Heart right ventricle (tissue), 16 donors: ENCODE measurements at regions not wholly inside any gene's neighbourhood (a gene's known extent, or its start where the extent isn't known, plus 50 kb on each side); places are given as distances from the start of the nearest gene placed in this dataset.

Experiments
- ATAC-seq, 8 donors: fragments of 200-7000 bp; cut with Tn5 transposase; one replicate each; pipeline ENCODE4 v1.9.1; 2020; ENCODE audit warnings: mild to moderate bottlenecking in 8 of 8, moderate library complexity in 8 of 8, moderate number of reproducible peaks in 1 of 8
- DNase-seq, 2 donors: peaks; one replicate each; pipeline ENCODE4 v3.0.0-alpha.2; 2020
- H3K27ac ChIP-seq, 10 donors: fragments of 200-600 bp; sonication (generic) in 2 of 10; one replicate each; pipeline versions ENCODE4 v1.5.0 to v1.8.0; 2020 to 2022; ENCODE audit warnings: mild to moderate bottlenecking in 3 of 10
- H3K27me3 ChIP-seq, 7 donors: fragments of 200-600 bp; one replicate each; pipeline ENCODE4 v1.8.0; 2021 to 2022; ENCODE audit warnings: mild to moderate bottlenecking in 2 of 7
- H3K36me3 ChIP-seq, 9 donors: fragments of 200-600 bp; sonication (generic) in 1 of 9; one replicate each; pipeline versions ENCODE4 v1.5.0 to v1.8.0; 2020 to 2022; ENCODE audit warnings: mild to moderate bottlenecking in 2 of 9
- H3K4me1 ChIP-seq, 9 donors: fragments of 200-600 bp; sonication (generic) in 1 of 9; one replicate each; pipeline versions ENCODE4 v1.5.0 to v1.8.0; 2020 to 2022; ENCODE audit warnings: mild to moderate bottlenecking in 4 of 9
- H3K4me3 ChIP-seq, 10 donors: fragments of 200-600 bp; sonication (generic) in 2 of 10; one replicate each; pipeline versions ENCODE4 v1.5.0 to v1.8.0; 2020 to 2022; ENCODE audit warnings: mild to moderate bottlenecking in 7 of 10, moderate library complexity in 2 of 10
- H3K9me3 ChIP-seq, 11 donors: fragments of 200-600 bp in 10 of 11; sonication (generic) in 2 of 11; one replicate each; pipeline versions ENCODE4 v1.5.0 to v1.8.0; 2013 to 2022; ENCODE audit warnings: mild to moderate bottlenecking in 2 of 11, control low read depth in 1 of 11, moderate library complexity in 1 of 11
- CTCF ChIP-seq, 9 donors: fragments of 200-600 bp; sonication (generic) in 2 of 9; IDR thresholded peaks; one replicate each; pipeline versions ENCODE4 v1.5.0 to v1.8.0; 2021 to 2022; ENCODE audit warnings: antibody characterized with exemption in 9 of 9, mild to moderate bottlenecking in 5 of 9, moderate library complexity in 1 of 9
- WGBS, 2 donors: extraction: QIAGEN DNeasy Blood & Tissue Kit; methylation state at CpG; one replicate each; pipeline ENCODE4 v1.1.7; 2013; ENCODE audit warnings: inconsistent platforms in 1 of 2; 5-methylcytosine and 5-hydroxymethylcytosine counted together
- intact Hi-C, 10 donors: fragments of 100-400 bp; cut with DNase I; formaldehyde crosslinking; loops; one replicate each; pipeline versions ENCODE4 v1.11.1 to v1.14.2; 2022
- donor health status: Arrhythmogenic right ventricular cardiomyopathy.
- donor health status: ischemic (EF 13 %, LVEDD 7.1; RV severe dilation, severe dysfunction).
- donor health status: healthy with polysubstance abuse.
- donor health status: DM: no; HTN: yes; CAD: no.
- donor health status: DM: no; HTN: no; CAD: no.
- donor health status: ischemic (EF 25% LVEDD 6.9; RV normal size, moderate dysfunction).
- donor health status: ischemic (EF 25% LVEDD 5.7; RV mildly dilated, moderate dysfunction).
- donor health status: healthy.
- donor health status: DM: yes; HTN: yes; CAD: no.
- donor health status: Ischemic cardiomyopathy.
- donor health status: ischemic (EF 35%, LVEDD 5.7; RV mildly dilated, moderate dysfunction).
- donor health status: nonischemic (EF 11% LVEDD 7.7; RV severe dilation, severe dysfunction).
- donor health status: DM: yes; HTN: yes; CAD: no.
- donor health status: PGD.
- donor health status: ischemic (EF 29% LVEDD 5.4; RV normal size, mild dysfunction).
- donor health status: nonischemic (EF 23%, LVEDD 6.1; RV moderate dilation, normal function).

DNA sequence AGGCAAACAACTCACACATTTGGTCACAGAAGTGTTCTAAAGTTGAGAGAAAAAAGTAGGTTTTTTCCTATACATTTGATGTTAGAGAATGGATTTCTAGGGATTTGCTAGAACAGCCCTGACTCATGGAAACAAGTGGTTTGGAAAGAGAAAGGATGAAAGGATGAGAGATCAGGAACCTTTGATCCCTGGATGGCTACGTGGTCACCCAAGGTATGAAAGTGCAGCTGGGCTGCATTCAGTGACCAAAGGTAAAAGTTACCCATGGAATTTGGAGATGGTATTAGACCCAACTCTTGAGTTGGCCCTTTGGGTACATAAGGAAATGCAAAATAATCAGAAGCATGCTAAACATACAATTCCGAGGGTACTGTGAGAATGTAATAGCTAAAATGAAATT, 61.3 kb upstream of the SPIN1 start:
- Histone ChIP-seq H3K27me3 (peaks cover 0 to 10% (median 0%) of the 10 kb centered on the region in 7 donors), H3K9me3 (no peaks in the 10 kb centered on the region), H3K4me1 (peaks cover 0 to 14% (median 0%) of the 10 kb centered on the region in 9 donors), H3K27ac (no peak overlapping the region), H3K36me3 (no peaks in the 10 kb centered on the region), H3K4me3 (no peak overlapping the region)
- 92 to 95% methylated on average over 2 of the region's 2 CpGs for WGBS, 2 donors
- DNase-seq (no peak), ATAC-seq (no peak)
- TF ChIP-seq CTCF (IDR thresholded peaks at IDR 0.05) = no peak
- intact Hi-C loops = no loop called here

- no peak overlapping the region for H3K4me3 ChIP-seq
- no peak for TF ChIP-seq CTCF (IDR thresholded peaks at IDR 0.05)
- no peak overlapping the region for H3K27ac ChIP-seq
- intact Hi-C loops = no loop called here
- peaks cover 0 to 14% (median 0%) of the 10 kb centered on the region in 9 donors for H3K4me1 ChIP-seq
- no peaks in the 10 kb centered on the region for H3K36me3 ChIP-seq
- no peak for ATAC-seq
- H3K9me3 ChIP-seq = no peaks in the 10 kb centered on the region
- 88 to 90% methylated on average over 9 of the region's 9 CpGs for WGBS, 2 donors
- DNase-seq = no peak
- peaks cover 0 to 10% (median 0%) of the 10 kb centered on the region in 7 donors for H3K27me3 ChIP-seq
These were observed 62.2 kb upstream of the SPIN1 start for GRCh38 chr9:88326015-88326414.

GRCh38 chr9:88322906-88323566, 65.2 kb upstream of the SPIN1 start:
- peak in 1 of 2 donors; percentile 6 for DNase-seq
- peak in 6 of 8 donors; percentile 27 to 55 (median 50) for ATAC-seq
- Histone ChIP-seq H3K36me3 (no peaks in the 10 kb centered on the region), H3K4me1 (peaks cover 0 to 14% (median 0%) of the 10 kb centered on the region in 9 donors), H3K9me3 (no peaks in the 10 kb centered on the region), H3K27ac (no peak overlapping the region), H3K27me3 (peaks cover 0 to 10% (median 0%) of the 10 kb centered on the region in 7 donors), H3K4me3 (no peak overlapping the region)
- no peak for TF ChIP-seq CTCF (IDR thresholded peaks at IDR 0.05)
- intact Hi-C loops = no loop called here
- 56 to 66% methylated on average over 4 of the region's 4 CpGs for WGBS, 2 donors

DNA sequence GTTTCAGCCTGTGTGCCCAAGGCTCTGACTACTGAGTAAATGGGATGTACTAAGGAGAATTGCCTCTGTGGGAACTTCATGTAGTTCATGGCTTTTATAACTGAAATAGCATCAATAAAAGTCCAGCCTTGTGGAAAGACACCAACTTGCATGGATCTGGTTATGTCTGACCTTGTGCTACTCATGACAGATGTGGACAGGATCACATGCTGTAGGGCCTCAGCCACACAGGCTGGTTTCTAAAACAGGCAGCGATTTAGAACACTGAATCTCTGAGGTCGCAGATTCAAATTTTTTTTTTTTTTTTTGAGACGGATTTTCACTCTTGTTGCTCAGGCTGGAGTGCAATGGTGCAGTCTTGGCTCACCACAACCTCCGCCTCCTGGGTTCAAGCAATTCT, 66.5 kb upstream of the SPIN1 start:
- no peaks in the 10 kb centered on the region for H3K9me3 ChIP-seq
- no peak overlapping the region for H3K27ac ChIP-seq
- intact Hi-C loops = no loop called here
- ATAC-seq (no peak), DNase-seq (no peak)
- no peak for TF ChIP-seq CTCF (IDR thresholded peaks at IDR 0.05)
- WGBS, 2 donors = 87 to 91% methylated on average over 4 of the region's 4 CpGs
- no peak overlapping the region for H3K4me3 ChIP-seq
- H3K36me3 ChIP-seq = no peaks in the 10 kb centered on the region
- peaks cover 0 to 14% (median 0%) of the 10 kb centered on the region in 9 donors for H3K4me1 ChIP-seq
- H3K27me3 ChIP-seq = peaks cover 0 to 10% (median 0%) of the 10 kb centered on the region in 7 donors
